ENCODE measurements at regions not wholly inside any gene's neighbourhood (a gene's known extent, or its start where the extent isn't known, plus 50 kb on each side); places are given as distances from the start of the nearest gene placed in this dataset.

- TF ChIP-seq EZH2phosphoT487 (IDR thresholded peaks at IDR 0.05): no peak
- TF ChIP-seq EZH2 (IDR thresholded peaks at IDR 0.05): no peak
- no peak for TF ChIP-seq CTCF (IDR thresholded peaks at IDR 0.05)
These were observed 439.4 kb upstream of the ZNF462 start for GRCh38 chr9:106423575-106423974.

Measured in neural progenitor cell (in vitro differentiated cells).